Panc1 (cell line): ENCODE measurements at regions not wholly inside any gene's neighbourhood (a gene's known extent, or its start where the extent isn't known, plus 50 kb on each side); places are given as distances from the start of the nearest gene placed in this dataset.

Experiments used
- ATAC-seq: fragments of 200-7000 bp; cut with Tn5 transposase; 2 replicates; pipeline ENCODE4 v1.9.1; 2020; ENCODE audit warnings: mild to moderate bottlenecking, moderate library complexity
- BruUV-seq: library from RNA; stranded (reverse); fragments of 400-500 nt; replicated peaks from 2 replicates; lab custom pipeline; 2021; lab: Mats Ljungman, UMichigan
- CTCF ChIA-PET: fragments of 300-600 bp; sonication (Branson Sonifier 250); formaldehyde crosslinking; loops from one replicate; lab custom pipeline; 2022; ENCODE audit warnings: antibody characterized with exemption; lab: Charles Lee
- POLR2A ChIA-PET: fragments of 300-600 bp; sonication (Branson Sonifier 250); formaldehyde crosslinking; loops from one replicate; lab custom pipeline; 2022; ENCODE audit warnings: antibody characterized with exemption; lab: Charles Lee
- DNase-seq: peaks from one replicate; pipeline ENCODE4 v3.0.0-alpha.2; 2010; ENCODE audit warnings: low read depth, low spot score
- H3K27ac ChIP-seq: 2 replicates; pipeline ENCODE4 v1.5.1; 2011; ENCODE audit warnings: mild to moderate bottlenecking, low read length, inconsistent platforms
- H3K27me3 ChIP-seq: fragments of 200-500 bp; sonication (Bioruptor generic); 2 replicates; pipeline ENCODE4 v1.6.0; 2014; ENCODE audit warnings: low read length, inconsistent platforms; ENCODE audit not compliant: control insufficient read depth, insufficient read depth
- H3K36me3 ChIP-seq: fragments of 200-500 bp; sonication (Bioruptor generic); 2 replicates; pipeline ENCODE4 v1.5.1; 2014; ENCODE audit warnings: inconsistent platforms, mild to moderate bottlenecking, low read length, moderate library complexity; ENCODE audit not compliant: control insufficient read depth, insufficient read depth
- H3K4me1 ChIP-seq: 2 replicates; pipeline ENCODE4 v1.5.1; 2011; ENCODE audit warnings: inconsistent platforms, mild to moderate bottlenecking, low read length, moderate library complexity; ENCODE audit not compliant: control insufficient read depth, insufficient read depth
- H3K4me3 ChIP-seq, 2 experiments: 2 replicates each; pipeline ENCODE4 v1.5.1; 2011 to 2012; ENCODE audit warnings: low read depth in 2 of 2, low read length in 2 of 2, mild to moderate bottlenecking in 2 of 2, inconsistent platforms in 1 of 2, moderate library complexity in 1 of 2
- H3K9me3 ChIP-seq: fragments of 200-500 bp; sonication (Bioruptor generic); 2 replicates; pipeline ENCODE4 v1.5.1; 2014; ENCODE audit warnings: low read depth, mild to moderate bottlenecking, inconsistent platforms, low read length, moderate library complexity; ENCODE audit not compliant: control insufficient read depth, insufficient read depth
- POLR2AphosphoS5 ChIP-seq: IDR thresholded peaks from 2 replicates; pipeline ENCODE4 v1.6.1; 2012; ENCODE audit warnings: mild to moderate bottlenecking, low read depth, low read length, moderate library complexity
- REST ChIP-seq, 2 experiments: IDR thresholded peaks; 2 replicates each; pipeline ENCODE4 v1.6.1; 2011 to 2012; ENCODE audit warnings: low read depth in 2 of 2, control low read depth in 1 of 2, low read length in 1 of 2, mild to moderate bottlenecking in 1 of 2, moderate library complexity in 1 of 2; ENCODE audit not compliant: insufficient read depth in 1 of 2
- SIN3A ChIP-seq: IDR thresholded peaks from 2 replicates; pipeline ENCODE4 v1.6.1; 2012; ENCODE audit warnings: low read depth, mild to moderate bottlenecking, low read length, moderate library complexity, borderline replicate concordance; ENCODE audit not compliant: insufficient read depth
- TCF7L2 ChIP-seq: IDR thresholded peaks from 2 replicates; pipeline ENCODE4 v1.6.1; 2011; ENCODE audit warnings: mild to moderate bottlenecking, low read depth, low read length, inconsistent platforms
- in situ Hi-C: cut with HindIII; loops from 2 replicates; pipeline ENCODE4 v1.10.0; 2016; ENCODE audit warnings: low sequenced_read_pairs, low pct_unique_long_range_greater_than_20kb
- intact Hi-C: fragments of 100-400 bp; cut with micrococcal nuclease; formaldehyde crosslinking; loops from one replicate; pipeline ENCODE4 v1.10.0; 2022; ENCODE audit not compliant: unreplicated experiment
- TF ChIP-seq, protein P1 (sequence below): fragments of 450-650 bp; IDR thresholded peaks from 2 replicates; pipeline ENCODE4 v1.5.1; 2017; ENCODE audit warnings: mild to moderate bottlenecking

GRCh38 chr3:89584398-89584797 is 477.0 kb downstream of the EPHA3 start:
- Histone ChIP-seq H3K4me1 (no peaks in the 10 kb centered on the region), H3K36me3 (no peaks in the 10 kb centered on the region), H3K27me3 (no peaks in the 10 kb centered on the region), H3K9me3 (no peaks in the 10 kb centered on the region), H3K27ac (no peak overlapping the region), H3K4me3 (no peak overlapping the region)
- DNase-seq, result no peak
- in situ Hi-C loops (no loop called here), intact Hi-C loops (no loop called here)
- BruUV-seq, result no TSS peak
- ATAC-seq, result no peak
- ChIA-PET POLR2A (no interaction called here), CTCF (interaction anchor here (0.6 kb wide), 1 partner anchor 19 kb away, joined by 4 read pairs; no protein-coding TSS in a partner anchor)
- TF ChIP-seq SIN3A, result no peak
- TF ChIP-seq POLR2AphosphoS5, result no peak
- no peak for TF ChIP-seq TCF7L2
- TF ChIP-seq REST (IDR thresholded peaks at IDR 0.05; ENCODE audit: insufficient read depth in 1 of 2, low read depth in 2 of 2, low read length in 1 of 2), result no peak
- TF ChIP-seq, protein P1, sequence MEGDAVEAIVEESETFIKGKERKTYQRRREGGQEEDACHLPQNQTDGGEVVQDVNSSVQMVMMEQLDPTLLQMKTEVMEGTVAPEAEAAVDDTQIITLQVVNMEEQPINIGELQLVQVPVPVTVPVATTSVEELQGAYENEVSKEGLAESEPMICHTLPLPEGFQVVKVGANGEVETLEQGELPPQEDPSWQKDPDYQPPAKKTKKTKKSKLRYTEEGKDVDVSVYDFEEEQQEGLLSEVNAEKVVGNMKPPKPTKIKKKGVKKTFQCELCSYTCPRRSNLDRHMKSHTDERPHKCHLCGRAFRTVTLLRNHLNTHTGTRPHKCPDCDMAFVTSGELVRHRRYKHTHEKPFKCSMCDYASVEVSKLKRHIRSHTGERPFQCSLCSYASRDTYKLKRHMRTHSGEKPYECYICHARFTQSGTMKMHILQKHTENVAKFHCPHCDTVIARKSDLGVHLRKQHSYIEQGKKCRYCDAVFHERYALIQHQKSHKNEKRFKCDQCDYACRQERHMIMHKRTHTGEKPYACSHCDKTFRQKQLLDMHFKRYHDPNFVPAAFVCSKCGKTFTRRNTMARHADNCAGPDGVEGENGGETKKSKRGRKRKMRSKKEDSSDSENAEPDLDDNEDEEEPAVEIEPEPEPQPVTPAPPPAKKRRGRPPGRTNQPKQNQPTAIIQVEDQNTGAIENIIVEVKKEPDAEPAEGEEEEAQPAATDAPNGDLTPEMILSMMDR, result no peak

DNA sequence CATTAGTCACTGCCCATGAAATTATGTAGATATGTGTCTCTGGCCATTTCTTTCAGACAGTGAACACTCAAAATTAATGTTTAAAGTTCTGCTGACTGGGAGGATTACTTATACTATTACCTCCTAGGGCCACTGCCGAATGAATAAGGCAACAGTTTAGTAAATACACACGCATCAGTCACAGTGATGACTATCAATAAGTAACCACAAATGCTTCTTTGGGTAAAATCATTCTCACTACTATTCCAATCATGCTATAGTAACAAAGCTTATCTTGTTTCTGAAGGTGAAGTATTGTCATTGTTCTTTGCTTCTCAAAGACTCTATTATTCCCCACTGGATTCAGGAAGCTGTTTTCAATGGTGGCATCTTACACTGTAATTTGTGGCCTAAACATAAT is 478.8 kb downstream of the EPHA3 start:
- Histone ChIP-seq H3K4me1 (no peaks in the 10 kb centered on the region), H3K9me3 (no peaks in the 10 kb centered on the region), H3K27me3 (no peaks in the 10 kb centered on the region), H3K4me3 (no peak overlapping the region), H3K36me3 (no peaks in the 10 kb centered on the region), H3K27ac (no peak overlapping the region)
- intact Hi-C loops (no loop called here), in situ Hi-C loops (no loop called here)
- no peak for TF ChIP-seq REST (IDR thresholded peaks at IDR 0.05; ENCODE audit: insufficient read depth in 1 of 2, low read depth in 2 of 2, low read length in 1 of 2)
- TF ChIP-seq POLR2AphosphoS5, result no peak
- TF ChIP-seq, protein P1, result no peak
- no peak for TF ChIP-seq TCF7L2
- TF ChIP-seq SIN3A, result no peak
- DNase-seq (no peak), ATAC-seq (no peak)
- CTCF ChIA-PET, result no interaction called here
- POLR2A ChIA-PET, result no interaction called here
- BruUV-seq, result no TSS peak
